ENCODE measurements at regions not wholly inside any gene's neighbourhood (a gene's known extent, or its start where the extent isn't known, plus 50 kb on each side); places are given as distances from the start of the nearest gene placed in this dataset.

GRCh38 chr4:185862340-185862739, 50.3 kb upstream of the SORBS2 start:
- DNase-seq (ENCODE audit: low spot score): no peak

DNA sequence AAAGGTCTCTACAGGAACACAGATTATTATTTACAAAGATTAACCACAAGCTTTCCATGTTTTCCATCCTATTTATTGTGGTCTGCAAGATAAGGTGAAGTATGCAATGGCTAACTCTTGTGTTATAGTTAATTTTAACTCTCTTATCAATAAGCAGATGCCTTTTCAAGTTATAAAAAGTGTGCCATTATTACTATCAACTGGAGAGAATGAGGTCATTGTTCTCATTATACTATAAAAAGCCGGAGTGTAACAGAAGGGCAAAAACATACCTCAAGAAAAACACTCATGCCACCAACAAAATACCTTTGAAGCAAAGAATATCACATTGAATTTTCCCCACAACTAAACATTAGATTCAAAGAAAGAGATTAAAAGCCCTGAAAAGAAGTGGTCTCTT, 52.0 kb upstream of the SORBS2 start:
- no peak for DNase-seq (ENCODE audit: low spot score)

GRCh38 chr4:185865901-185866328, 53.9 kb upstream of the SORBS2 start:
- peak; percentile 40 for DNase-seq (ENCODE audit: low spot score)

GRCh38 chr4:185867770-185868169, 55.8 kb upstream of the SORBS2 start:
- DNase-seq (ENCODE audit: low spot score): no peak

DNA sequence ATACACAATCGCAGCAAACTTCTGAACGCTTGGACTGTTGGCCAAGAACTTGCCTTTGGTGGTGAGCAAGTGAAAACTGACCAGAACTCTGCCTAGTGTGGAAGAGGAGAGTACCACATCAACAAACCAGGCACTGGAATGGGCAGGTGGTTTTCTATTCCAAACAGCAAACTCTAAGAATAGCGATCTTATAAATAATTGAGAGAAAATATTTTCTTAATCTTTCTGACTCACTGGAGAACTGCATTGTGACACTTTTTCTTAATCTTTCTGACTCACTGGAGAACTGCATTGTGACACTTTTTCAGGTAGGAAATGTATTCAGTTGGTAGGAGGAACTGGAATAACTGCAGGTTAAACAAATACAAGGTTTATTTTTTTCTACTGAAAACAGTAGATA, 57.0 kb upstream of the SORBS2 start:
- DNase-seq (ENCODE audit: low spot score): no peak

DNA sequence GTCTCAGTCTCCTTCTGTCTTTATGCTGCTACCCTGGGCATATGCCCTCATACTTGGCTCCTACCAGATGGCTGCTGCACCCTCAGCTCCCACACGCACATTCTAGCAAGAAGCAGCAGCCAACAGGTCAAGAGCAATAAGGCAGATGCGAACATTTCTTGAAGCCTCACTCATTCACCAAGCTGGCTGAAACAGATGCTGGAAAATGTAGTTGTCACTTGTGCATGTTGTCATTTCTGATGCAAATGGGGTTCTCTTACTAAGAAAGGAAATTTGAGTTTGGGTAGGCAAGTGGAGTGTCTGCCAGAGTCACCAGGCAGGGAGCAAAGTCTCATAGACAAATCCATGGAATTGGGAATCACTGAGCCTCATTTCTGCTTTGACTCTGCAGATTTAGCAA, 57.4 kb upstream of the SORBS2 start:
- DNase-seq (ENCODE audit: low spot score): no peak

- no peak for DNase-seq (ENCODE audit: low spot score)
These were observed 58.4 kb upstream of the SORBS2 start for GRCh38 chr4:185870366-185870765.

- no peak for DNase-seq (ENCODE audit: low spot score)
These were observed 60.9 kb upstream of the SORBS2 start for GRCh38 chr4:185872747-185873380.

- DNase-seq (ENCODE audit: low spot score): no peak
These were observed 62.7 kb upstream of the SORBS2 start for GRCh38 chr4:185874516-185875230.

GRCh38 chr4:185875316-185875907, 63.4 kb upstream of the SORBS2 start:
- no peak for DNase-seq (ENCODE audit: low spot score)

GRCh38 chr4:185878633-185879032, 66.6 kb upstream of the SORBS2 start:
- DNase-seq (ENCODE audit: low spot score): no peak

DNA sequence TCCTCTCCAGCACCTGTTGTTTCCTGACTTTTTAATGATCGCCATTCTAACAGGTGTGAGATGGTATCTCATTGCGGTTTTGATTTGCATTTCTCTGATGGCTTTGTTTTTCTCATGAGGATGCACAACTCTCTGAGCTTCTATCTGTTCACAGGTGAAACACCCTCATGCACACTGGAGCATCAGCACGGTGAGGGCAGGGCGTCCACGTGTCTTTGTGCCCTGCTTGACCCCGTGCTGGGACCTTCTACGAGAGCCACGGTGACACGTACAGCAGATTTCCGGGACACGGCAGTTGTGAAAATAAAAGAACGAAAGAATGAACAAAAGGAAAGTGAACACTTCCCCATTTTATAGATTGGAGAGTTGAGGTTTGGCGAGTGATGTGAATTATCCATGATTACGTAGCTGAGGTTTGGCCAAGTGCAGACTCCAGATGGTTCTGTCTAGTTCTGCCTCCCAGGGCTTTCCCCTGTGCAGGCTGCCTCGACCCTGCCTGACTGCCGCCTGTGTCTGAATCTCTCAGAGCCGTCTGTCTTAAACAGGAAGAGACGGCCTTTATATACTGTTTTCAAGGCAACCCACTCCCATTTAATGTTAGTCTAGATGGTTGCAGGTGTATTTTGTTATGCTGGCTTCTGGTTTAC, 67.8 kb upstream of the SORBS2 start:
- DNase-seq (ENCODE audit: low spot score): no peak

DNA sequence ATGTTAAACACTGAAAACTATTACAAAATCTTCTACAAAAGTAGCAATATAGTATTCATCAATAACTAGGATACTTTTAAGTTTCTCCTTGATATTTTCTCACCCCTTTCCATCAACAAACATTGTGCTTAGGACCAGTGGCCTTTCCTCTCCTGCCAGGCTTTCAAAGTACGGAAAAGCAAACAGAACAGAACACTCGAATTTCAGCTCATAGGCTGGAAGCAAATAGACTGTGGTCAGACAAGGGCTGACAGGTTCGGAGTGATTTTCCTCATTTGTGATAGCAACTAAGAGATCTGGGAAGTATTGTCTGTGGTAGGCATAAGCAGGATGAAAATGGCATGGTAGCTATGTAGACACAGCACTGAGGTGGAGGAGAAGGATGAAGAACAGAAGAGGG, 68.6 kb upstream of the SORBS2 start:
- DNase-seq (ENCODE audit: low spot score): no peak

DNA sequence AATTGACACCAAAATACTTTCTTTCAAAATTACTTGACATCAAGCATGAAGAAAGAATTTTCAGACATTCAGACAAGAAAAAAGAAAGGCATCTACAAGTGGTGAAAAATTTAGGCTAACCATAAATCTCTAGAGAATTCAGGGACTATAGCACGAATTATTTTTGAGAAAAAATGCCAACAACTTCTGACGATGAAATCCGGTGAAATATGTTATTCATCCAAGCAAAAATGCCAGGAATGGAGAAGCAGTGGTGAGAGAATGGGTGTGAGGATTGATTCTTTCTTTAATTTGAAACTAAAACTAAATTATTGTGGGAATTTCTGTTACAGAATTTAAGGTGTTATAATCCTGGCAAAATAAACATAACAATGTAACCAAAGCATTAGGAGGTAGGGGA, 69.4 kb upstream of the SORBS2 start:
- no peak for DNase-seq (ENCODE audit: low spot score)

- DNase-seq (ENCODE audit: low spot score): no peak
These were observed 71.6 kb upstream of the SORBS2 start for GRCh38 chr4:185883591-185883990.

- no peak for DNase-seq (ENCODE audit: low spot score)
These were observed 73.1 kb upstream of the SORBS2 start for GRCh38 chr4:185885075-185885474.

DNA sequence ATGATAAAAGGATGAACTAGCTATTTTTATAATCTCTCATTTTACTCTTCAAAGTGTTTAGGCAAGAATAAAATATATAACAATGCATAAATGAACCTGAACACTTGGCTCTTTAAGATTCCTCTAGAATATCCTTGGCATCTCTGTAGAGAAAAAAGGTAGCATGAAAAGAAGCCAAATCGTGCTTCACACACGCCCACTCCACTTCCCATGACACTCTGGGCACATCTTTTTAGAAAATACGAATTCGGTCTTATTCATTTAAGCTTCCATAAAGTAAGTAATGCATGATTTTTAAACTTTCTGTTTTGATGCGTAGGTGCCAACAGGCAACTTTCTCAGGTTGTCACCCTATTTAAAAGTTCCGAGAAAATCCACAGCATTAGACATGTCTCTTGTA, 73.6 kb upstream of the SORBS2 start:
- DNase-seq (ENCODE audit: low spot score): no peak

- no peak for DNase-seq (ENCODE audit: low spot score)
These were observed 75.0 kb upstream of the SORBS2 start for GRCh38 chr4:185886832-185887524.

- no peak for DNase-seq (ENCODE audit: low spot score)
These were observed 76.7 kb upstream of the SORBS2 start for GRCh38 chr4:185888676-185889075.

GRCh38 chr4:185889585-185889984, 77.6 kb upstream of the SORBS2 start:
- no peak for DNase-seq (ENCODE audit: low spot score)

- no peak for DNase-seq (ENCODE audit: low spot score)
These were observed 78.2 kb upstream of the SORBS2 start for GRCh38 chr4:185890196-185890595.

DNA sequence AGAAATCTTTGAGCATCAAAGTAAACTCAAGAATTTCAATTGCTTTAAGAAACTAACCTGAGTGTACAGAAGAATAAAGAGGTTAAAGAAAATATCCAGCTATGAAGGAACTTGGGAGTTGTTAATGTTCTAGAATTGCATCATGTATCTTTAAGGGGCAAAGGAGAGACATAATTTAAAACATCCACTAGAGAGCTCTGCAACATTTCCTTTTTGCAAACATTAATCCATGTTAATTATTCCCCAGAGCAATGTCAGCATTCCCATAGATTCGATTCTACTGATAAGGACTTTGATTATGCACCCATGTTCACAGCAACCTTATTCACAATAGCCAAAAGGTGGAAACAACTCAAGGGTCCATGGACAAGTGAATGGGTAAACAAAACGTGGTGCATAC, 80.2 kb upstream of the SORBS2 start:
- DNase-seq (ENCODE audit: low spot score): no peak
